HS-5 (cell line): ENCODE measurements at regions not wholly inside any gene's neighbourhood (a gene's known extent, or its start where the extent isn't known, plus 50 kb on each side); places are given as distances from the start of the nearest gene placed in this dataset.
"Not testable (repeated sequence)": the region's sequence is repeated elsewhere in the genome, so short reads cannot be mapped to it uniquely, and the experiment has no call there.

Source experiments
- DNase-seq: peaks from one replicate; pipeline ENCODE4 v3.0.0-alpha.2; 2012; ENCODE audit warnings: low read depth

GRCh38 chr7:3094701-3095445 lies 51.2 kb upstream of the CARD11 start:
- DNase-seq, result no peak

- no peak for DNase-seq
Observed at GRCh38 chr7:3097734-3098133, 54.1 kb upstream of the CARD11 start.

- no peak for DNase-seq
Observed at GRCh38 chr7:3102159-3102558, 58.5 kb upstream of the CARD11 start.

- DNase-seq, result no peak
Observed at GRCh38 chr7:3103614-3104398, 60.1 kb upstream of the CARD11 start.

- no peak for DNase-seq
Observed at GRCh38 chr7:3105856-3106255, 62.2 kb upstream of the CARD11 start.

GRCh38 chr7:3106361-3106826 lies 62.7 kb upstream of the CARD11 start:
- DNase-seq, result no peak

GRCh38 chr7:3107228-3107763 lies 63.6 kb upstream of the CARD11 start:
- DNase-seq, result no peak

GRCh38 chr7:3107889-3108570 lies 64.4 kb upstream of the CARD11 start:
- no peak for DNase-seq

- no peak for DNase-seq
Observed at GRCh38 chr7:3109311-3109915, 65.7 kb upstream of the CARD11 start.

GRCh38 chr7:3112479-3113134 lies 68.9 kb upstream of the CARD11 start:
- DNase-seq, result no peak

- DNase-seq, result no peak
Observed at GRCh38 chr7:3114917-3115316, 71.2 kb upstream of the CARD11 start.

- no peak for DNase-seq
Observed at GRCh38 chr7:3117081-3117480, 73.4 kb upstream of the CARD11 start.

- DNase-seq, result no peak
Observed at GRCh38 chr7:3117488-3118231, 74.0 kb upstream of the CARD11 start.

GRCh38 chr7:3119352-3119927 lies 75.8 kb upstream of the CARD11 start:
- not testable (repeated sequence) for DNase-seq

GRCh38 chr7:3119963-3120362 lies 76.3 kb upstream of the CARD11 start:
- no peak for DNase-seq

- no peak for DNase-seq
Observed at GRCh38 chr7:3120513-3120912, 76.8 kb upstream of the CARD11 start.

- no peak for DNase-seq
Observed at GRCh38 chr7:3128857-3129490, 85.3 kb upstream of the CARD11 start.

GRCh38 chr7:3133811-3134385 lies 90.2 kb upstream of the CARD11 start:
- no peak for DNase-seq

- no peak for DNase-seq
Observed at GRCh38 chr7:3134745-3135144, 91.1 kb upstream of the CARD11 start.

GRCh38 chr7:3135626-3136025 lies 92.0 kb upstream of the CARD11 start:
- DNase-seq, result no peak
